Activated CD4-positive, alpha-beta T cell treated with anti-CD3 and anti-CD28 coated beads, Interleukin-2, Interleukin-4, amounts not matched to agents 100 ng/mL and 50 ng/mL, durations not matched to agents 16 hours and 8 hours (primary cell): ENCODE measurements at regions not wholly inside any gene's neighbourhood (a gene's known extent, or its start where the extent isn't known, plus 50 kb on each side); places are given as distances from the start of the nearest gene placed in this dataset.
A peak's percentile ranks its signal among the peaks of the same experiment; 100 is the strongest.

Experiments
- DNase-seq: peaks from one replicate; pipeline ENCODE4 v3.0.0-alpha.2; 2020; ENCODE audit warnings: low spot score

DNA sequence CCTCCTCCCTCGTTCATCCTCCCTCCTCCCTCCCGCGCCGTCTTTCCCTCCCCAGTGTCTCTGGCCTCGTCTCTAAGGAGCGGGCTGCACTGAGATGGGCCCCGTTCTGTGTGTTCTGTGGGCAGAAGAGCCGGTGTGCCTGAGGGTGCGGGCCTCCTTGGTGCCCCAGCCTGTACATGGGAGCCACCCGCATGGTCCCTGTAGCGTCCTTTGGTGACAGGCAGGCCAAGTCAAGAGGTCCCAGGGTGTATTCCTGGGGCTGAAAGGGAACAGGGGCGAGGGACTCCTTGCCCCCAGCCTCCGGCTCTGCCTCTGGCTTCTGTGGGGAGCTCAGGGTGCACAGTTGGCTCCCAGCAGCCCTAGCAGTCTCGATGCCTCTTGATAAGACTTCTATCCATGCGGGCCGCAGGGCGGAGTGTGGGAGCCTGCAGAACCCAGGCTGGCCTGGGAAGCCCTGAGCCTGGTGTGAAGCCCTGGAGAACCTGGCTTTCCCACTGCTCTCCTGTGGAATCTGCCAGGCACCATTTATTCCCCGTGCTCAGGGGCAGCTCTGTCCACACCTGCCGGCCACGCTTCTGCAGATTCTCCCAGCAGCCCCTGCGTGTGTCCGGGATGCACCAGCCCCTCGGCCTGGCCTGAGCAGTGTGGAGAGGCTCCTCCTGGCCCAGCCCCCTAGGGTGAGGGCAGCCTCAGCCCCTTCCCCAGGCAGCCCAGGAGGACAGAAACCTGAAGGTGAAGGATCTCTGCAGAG is 181.3 kb downstream of the KIF26A start:
- DNase-seq = no peak

DNA sequence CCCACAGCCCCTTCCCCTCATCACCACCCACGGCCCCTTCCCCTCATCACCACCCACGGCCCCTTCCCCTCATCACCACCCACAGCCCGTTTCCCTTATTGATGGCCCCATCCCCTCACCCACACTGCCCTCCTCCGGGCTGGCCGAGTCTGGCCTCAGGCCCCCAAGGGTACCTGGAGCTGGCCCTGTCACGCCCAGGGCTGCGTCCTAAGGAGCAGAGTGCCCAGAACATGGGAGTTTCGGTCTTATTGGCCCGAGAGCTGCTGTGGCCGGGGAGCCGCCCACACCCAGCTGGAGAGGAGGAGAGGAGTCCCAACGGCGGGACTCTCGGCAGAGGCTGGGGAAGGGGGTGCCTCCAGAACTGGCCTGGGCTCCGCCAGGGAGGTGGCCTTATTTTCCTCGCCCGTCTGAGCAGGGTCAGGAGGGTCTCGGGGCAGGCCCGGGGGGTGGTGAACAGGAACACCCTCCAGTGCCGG is 182.3 kb downstream of the KIF26A start:
- no peak for DNase-seq

DNA sequence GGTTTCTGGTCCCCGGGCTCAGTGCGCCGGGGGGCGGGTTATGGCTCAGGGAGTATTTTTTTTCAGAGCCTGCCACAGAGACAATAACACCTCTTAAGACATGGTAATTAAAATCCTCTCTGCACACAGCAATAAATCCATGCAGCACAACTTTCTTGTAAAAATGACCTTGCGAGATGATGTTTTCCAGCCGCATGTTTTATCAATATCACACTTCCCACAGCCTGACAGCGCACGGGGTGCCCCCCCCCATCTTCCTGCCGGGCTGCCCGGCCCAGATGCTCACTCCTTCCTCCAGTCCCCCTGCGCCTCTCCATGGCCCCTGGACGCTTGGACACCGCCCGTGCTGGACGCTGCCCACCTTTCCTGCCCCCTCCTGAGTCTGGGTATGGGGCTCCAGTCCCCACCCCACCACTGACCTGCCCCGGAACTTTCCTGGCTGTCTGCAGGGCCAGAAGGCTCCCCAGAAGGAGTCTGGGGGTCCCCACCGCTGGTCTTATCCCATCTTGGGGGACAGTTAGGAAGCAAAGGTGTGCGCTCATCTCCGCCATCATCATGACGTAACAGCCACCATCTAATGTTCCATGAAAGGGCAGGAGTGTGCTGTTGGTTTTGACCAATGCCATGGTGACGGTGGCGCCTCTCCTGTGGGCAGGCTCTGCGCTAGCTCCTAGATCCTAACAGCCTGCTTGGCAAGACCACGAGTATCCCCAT is 182.9 kb downstream of the KIF26A start:
- no peak for DNase-seq

DNA sequence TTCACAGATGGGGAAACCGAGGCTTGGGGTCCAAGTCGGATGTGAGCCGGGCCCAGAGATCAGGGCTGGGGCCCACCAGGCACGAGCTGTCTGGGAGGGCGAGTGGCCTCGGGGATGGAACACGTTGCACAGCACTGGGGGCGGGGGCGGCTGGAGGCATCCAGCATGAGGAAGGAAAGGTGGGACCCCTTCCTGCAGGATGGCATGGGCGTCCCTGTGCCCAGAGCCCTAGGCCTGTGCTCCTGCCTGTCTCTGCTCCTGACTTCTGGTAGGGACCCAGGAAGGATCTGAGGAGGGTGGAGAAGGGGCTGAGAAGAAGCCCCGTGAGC is 183.4 kb downstream of the KIF26A start:
- DNase-seq = no peak

DNA sequence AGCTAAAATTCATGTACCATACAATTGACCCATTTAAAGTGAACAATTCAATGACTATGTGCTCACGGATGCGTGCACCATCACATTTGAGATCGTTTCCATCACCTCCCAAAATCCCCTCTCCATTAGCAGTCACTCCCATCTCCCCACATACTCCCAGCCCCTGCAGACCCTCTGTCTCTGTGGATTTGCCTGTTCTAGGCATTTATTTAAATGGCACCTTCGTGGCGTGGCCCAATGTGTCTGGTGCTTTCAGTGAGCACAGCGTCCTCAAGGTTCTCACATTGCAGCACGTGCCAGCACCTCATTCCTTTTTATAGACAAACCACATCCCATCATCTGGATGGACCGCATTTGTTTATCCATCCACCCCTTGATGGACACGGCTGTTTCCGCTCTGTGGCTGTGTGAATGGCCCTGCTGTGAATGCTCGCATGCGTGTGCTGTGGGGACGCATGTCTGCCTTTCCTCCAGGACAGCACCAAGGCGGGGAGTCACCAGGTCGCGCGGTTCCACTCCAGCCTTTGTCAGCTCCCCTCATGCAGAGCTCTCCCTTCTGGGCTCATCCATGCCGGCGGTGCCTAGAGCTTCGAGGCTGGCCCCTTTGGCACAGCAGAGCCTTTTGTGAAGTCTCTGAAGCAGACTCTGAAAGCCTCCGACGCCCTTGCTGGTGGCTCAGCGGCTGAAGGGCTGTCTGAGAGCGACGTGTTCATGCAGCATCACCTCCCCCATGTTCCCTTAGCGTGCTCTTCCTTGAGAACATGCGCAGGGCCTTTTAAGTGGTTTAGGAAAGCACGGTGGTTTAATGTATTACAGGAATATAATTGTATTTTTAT is 184.4 kb downstream of the KIF26A start:
- no peak for DNase-seq

DNA sequence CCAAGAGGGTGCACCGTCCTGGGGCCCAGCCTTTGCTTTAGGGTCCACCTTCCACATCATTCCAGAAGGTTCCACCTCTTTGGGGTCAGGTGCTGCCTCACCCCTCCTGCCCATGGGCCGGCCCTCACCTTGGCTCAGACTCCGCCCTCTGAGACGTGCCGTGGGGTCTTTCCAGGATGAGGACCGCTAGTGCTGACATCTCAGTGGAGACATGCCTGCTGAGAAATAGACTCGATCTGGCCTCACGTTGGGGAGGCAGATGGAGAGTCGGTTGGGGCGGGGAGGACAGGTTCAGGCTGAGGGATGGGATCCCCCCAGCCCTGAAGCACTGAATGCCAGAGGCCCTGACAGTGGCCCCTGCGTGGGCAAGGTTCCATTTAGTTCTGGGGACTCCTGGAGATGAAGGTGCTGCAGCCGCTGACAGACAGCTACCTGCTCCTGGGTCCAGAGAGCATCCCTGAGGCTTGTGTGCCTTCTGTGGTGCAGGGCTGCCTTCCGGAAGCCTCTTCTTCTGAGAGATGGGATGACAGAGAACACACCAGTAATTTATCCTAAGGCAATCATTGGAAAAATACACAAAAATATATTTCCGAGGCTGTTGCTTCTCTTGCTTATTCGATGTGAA is 185.3 kb downstream of the KIF26A start:
- DNase-seq = no peak

DNA sequence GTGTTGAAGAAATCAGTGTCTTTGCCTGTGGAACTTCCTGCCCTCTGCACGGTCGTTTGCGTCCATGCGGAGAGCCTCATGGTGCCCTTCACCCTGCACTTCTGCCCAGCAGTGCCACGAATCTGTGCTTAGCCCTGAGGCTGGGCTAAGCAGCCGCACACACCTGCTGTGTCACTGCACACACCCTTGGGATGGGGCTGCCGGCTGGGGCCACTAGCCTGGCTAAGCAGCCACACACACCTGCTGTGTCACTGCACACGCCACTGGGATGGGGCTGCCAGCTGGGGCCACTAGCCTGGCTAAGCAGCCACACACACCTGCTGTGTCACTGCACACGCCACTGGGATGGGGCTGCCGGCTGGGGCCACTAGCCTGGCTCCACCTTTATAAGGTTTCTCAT is 188.5 kb downstream of the KIF26A start:
- DNase-seq = no peak

DNA sequence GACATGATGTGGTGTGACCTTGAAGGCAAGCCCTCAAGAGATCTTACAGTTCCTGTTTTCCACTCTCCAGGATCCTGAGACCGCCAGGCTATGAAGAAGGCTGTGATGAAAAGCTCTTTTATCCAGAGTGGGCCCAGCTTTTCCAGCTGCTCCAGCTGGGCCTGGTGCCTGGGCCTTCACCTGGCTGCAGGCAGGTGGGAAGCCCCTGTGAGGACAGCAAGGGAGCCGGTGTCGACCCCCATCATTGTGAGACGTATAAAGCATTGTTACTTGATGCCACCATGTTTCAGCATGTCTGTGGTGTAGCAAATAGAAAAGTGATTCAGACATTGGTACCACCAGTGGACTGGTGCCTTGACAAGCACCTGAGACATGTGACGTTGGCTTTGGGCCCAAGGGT is 190.2 kb downstream of the KIF26A start:
- DNase-seq = no peak

DNA sequence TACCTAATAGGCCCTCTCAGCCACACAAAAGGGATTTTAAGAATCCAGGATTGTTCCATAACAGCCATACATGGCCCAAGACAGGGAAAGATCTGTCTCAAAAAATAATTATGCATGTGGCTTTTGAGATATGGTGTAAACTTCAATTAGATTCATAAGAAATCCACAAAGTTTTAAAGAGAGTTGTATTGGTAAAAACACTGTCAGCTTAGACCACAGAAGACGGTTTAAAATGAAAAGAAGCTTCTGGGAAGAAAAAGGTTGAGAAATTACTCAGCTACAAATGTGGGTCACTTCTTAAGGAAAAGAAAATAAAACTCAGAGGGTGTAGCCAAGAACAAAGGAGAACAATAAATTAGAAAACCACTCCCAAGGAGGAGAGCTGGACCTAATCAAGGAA is 191.4 kb downstream of the KIF26A start:
- no peak for DNase-seq

DNA sequence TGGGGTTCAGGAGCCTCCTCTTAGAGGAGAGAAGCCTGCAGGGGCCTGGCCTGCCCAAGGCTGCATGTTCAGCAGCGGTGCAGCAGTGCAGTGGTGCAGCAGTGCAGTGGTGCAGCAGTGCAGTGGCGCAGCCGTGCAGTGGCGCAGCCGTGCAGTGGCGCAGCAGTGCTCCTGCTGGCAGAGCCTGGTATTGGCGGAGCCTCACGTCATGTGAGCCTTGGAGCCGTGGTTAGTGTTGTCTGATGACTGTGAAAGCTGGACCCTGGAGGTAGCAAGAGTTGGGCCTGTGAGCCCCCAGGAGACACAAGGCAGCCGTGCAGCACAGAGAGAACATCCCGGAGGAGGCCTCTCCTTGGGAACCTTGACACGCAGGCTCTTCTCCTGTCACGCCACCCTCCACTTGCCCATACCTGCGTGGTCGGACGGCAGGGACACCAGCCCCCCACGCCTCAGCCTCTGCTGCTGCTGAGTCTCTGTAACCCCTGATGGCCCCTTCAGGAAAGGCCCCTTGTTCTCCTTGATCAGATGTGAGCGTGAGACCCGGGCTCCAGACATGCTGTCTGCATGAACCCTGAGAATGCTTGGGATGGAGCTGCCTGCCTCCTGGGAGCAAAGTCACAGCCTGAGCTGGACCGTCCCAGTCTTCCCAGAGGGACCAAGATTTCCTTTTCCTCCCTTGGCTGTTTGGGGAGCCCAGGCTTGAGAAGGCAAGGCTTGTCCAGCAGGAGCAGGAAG is 193.7 kb downstream of the KIF26A start:
- DNase-seq = no peak

DNA sequence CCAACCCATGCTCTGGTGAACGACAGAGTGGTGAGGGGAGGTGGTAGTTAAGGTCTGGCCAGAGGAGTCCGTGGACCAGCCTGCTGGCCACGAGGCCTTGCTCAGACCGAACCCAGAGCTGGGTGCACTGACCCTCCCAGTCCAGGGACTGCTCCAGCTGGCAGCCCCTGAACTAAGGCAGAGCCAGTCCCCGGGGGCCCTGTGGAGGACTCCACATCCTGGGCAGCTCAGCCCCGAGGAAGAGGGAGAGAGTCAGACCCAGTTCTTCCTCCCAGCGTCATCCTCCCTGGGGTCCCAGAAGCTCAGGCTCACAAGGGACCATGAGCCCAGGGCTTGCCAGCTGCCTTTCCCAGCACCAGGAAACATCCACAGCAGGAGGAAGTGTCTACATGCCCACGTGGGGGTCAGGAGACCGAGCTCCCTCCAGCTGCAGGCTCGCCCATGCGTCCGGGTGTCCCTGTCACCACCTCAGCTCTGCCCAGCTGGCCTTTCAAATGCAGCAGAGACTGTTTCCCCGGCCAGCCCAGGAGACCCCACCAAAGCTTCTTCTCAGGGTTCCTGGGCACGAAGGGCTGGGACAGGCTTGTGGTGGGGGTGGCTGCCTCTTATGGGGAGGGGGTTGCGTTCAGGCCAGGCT is 194.4 kb downstream of the KIF26A start:
- DNase-seq = no peak

DNA sequence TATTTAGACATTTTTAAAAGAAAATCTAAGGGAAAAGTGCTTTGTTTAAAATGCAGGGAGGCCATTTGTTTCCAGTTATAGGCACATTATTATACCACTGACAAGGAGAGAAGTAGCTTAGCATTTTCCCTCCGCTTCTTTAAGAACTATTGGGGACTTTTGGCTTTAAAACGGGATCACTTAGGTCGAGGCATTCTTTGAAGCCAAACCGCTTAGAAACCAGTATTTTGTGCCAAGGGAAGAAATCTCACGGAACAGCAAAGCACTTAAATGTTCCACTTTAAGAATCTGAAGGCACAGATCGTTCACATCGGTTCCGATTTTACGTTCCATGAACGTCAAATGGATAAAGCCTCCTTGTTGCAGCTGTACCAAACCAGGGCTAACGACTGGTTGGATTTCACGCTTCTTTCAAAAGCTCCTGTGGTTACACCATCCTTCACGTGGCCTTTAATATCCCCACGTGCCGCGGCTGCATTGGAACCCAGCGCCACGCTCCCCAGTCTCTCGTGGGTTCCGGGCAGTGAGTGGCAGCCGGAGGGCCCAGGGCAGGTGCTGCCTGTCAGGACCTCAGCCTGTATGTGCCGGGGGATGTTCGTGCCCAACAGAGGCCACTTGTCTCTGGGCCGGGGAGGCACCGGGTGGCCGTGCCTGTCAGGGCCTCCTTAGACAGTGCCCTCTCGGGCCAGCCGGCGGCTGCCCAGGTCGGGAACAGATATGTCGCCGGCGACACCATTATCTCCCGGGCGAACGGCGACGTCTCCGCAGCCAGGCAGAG is 195.4 kb downstream of the KIF26A start:
- no peak for DNase-seq

DNA sequence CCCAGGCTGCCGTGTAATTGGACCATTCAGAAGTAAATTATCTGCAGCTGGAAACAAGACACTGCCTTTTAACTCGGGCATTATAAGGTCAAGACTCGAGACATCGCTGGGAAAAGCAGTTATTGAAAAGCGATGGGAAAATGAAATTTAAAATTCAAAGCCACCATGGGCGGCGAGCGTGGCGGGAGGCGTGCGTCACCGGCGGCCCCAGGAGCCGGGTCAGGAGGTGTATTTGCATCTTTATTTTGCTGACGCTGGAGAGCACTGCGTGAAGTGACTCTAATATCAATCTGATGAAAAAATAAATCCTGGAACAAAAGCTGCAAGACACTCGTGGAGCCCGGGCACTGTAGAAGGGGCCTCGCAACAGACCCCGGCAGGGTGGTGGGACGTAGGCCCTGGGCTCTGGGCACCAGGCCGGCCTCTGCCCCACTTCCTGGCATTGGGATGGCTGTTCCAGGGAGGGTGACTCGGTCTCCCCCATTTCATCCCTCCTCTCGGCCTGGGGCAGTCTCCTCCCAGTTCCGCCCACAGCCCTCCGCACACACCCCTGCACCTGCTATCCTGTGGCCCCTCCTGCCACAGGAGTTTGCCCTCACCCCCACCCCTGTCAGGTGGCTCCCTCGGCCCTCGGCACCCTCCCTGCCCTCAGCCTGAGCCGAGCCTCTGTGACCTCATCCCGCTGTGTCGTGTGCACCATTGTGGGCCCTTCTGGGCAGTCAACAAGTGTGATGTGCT is 196.2 kb downstream of the KIF26A start:
- no peak for DNase-seq

DNA sequence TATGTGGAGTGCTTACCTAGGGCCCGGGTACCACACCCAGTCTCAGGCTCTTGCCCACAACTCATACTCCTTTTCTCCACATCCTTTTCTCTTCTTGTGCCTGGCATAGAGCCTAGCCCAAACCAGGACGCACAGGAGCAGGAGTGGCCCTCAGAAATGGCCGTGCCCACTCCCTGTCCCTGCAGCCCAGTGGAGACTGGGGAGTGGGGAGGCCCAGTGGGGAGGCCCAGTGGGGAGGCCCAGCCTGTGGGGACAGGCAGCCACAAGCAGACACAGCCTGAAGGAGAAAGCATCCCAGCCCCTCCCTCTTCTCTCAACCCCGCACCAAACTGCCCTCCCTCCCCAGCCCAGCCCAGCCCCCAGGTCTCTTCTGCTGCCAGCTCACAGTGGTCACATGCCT is 196.8 kb downstream of the KIF26A start:
- DNase-seq = no peak

DNA sequence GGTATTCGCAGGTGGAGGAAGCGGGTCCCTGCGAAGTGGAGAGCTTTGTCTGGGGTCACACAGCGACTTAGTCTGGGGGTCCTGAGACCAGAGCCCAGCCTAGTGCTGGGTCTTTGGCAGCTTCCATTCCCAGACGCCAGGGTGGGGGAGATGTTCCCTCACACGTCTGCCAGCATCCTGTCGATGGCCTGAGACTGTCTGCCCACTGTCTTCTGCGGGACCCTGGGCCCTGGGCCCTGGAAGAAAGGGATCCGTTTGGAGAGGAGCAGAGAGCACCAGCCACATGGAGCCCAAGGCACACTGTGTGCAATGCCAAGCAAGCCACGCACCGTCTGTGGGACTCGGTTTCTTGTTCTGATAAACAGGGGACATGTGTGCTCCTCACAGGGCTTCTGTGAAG is 197.2 kb downstream of the KIF26A start:
- no peak for DNase-seq

DNA sequence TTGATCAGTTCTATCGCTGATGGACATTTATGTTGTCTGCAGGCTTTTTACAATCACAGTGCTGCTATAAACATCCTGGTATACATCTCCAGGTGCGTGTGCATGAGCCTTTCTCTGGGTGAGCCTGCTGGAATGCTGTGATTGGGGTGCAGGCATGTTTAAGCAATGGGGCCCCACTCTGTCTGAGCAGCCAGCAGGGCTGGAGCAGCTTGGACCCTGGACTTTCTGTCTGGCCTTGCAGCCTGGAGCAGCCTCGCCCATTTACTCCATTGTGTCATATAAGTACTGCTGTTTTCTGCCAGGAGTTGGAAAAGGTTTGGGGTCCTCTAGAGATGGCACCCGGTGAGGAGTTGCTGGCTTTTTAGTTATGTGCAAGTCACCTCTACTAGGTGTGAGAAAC is 199.0 kb downstream of the KIF26A start:
- DNase-seq = no peak

DNA sequence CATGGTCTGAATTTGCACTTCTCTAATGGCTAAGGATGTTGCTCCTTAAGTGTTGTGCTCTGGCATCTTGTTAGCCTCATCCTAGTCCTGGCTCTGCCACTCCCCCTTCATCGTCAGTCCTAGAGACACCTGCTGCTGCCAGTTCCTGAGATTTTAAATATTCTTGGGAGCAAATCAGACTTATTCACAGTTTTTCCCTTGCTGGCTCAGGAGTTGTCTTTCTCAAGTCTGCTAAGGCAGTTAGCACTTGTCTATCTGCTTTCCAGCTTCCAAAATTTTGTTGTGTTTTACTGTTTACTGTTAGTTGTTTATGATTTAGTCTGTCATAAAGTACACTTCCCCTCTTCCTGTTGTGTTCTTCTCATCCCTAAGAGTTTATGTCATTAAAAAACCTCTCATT is 201.0 kb downstream of the KIF26A start:
- DNase-seq = no peak

DNA sequence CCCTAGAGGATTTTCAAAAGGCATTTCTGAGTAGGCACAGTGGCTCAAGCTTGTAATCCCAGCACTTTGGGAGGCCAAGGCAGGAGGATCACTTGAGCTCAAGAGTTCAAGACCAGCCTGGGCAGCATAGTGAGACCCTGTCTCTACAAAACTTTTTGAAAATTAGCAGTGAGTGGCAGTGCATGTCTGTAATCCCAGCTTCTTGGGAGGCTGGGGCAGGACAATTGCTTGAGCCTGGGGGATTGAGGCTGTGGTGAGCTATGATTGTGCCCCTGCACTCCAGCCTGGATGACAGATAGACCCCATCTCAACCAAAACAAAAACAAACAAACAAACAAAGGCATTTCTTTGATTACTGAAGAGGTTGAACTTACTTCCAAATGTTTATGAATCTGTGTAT is 201.4 kb downstream of the KIF26A start:
- no peak for DNase-seq

DNA sequence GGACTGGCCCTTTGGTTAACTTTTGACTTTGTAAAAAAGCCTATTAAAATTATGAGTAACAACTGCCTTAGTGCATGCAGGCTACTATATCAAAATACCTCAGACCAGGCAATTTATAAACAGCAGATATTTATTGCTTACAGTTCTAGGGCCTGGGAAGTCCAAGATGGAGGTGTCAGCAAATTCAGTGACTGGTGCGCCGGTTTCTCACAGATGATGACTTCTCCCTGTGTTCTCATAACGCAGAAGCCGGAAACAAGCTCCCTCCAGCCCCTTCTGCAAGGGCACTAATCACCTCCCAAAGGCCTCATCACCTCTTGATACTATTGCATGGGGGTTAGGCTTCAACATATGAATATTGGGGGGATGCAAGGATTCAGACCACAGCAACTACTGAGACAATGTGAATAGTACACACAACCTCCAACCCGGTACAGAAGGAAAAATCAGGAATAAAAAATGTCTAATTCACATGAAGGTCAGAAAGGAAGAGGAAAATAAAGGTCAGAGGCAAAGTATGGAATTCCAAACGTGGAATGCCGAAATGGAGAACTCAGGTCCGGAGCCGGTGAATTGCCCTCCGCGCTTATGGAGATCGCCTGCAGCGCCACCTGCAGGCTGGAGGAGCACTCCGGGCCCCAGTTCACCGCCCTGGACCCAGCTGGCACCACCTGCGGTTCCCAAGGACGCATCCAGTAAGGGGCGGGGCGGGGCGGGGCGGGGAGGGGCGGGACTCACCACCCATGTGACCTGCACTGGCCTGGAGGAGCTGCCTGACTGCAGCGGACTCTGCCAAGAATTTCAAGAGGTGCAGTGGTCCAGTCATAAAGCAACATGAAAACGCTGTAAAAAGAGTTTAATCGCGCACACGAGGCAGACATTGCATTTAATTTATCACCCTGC is 203.4 kb downstream of the KIF26A start:
- DNase-seq = peak; percentile 20
